BLaER1 (cell line): ENCODE measurements at regions not wholly inside any gene's neighbourhood (a gene's known extent, or its start where the extent isn't known, plus 50 kb on each side); places are given as distances from the start of the nearest gene placed in this dataset.
A peak's percentile ranks its signal among the peaks of the same experiment; 100 is the strongest.

Source experiments
- H3K27ac ChIP-seq: shearing (Covaris generic); formaldehyde crosslinking; 2 replicates; pipeline ENCODE4 v1.8.1; 2022
- H3K27me3 ChIP-seq: shearing (Covaris generic); formaldehyde crosslinking; 2 replicates; pipeline ENCODE4 v1.8.1; 2022
- H3K36me3 ChIP-seq: shearing (Covaris generic); formaldehyde crosslinking; 2 replicates; pipeline ENCODE4 v1.8.1; 2022
- H3K4me1 ChIP-seq: shearing (Covaris generic); formaldehyde crosslinking; 2 replicates; pipeline ENCODE4 v1.8.1; 2022
- H3K4me2 ChIP-seq: shearing (Covaris generic); formaldehyde crosslinking; 2 replicates; pipeline ENCODE4 v1.8.1; 2022
- H3K4me3 ChIP-seq: shearing (Covaris generic); formaldehyde crosslinking; 2 replicates; pipeline ENCODE4 v1.8.1; 2022
- H3K9ac ChIP-seq: shearing (Covaris generic); formaldehyde crosslinking; 2 replicates; pipeline ENCODE4 v1.8.1; 2022
- H3K9me3 ChIP-seq: shearing (Covaris generic); formaldehyde crosslinking; 2 replicates; pipeline ENCODE4 v1.8.1; 2022
- H4K20me1 ChIP-seq: shearing (Covaris generic); formaldehyde crosslinking; 2 replicates; pipeline ENCODE4 v1.8.1; 2022
- Cebpa-rat ChIP-seq: shearing (Covaris generic); IDR thresholded peaks from 2 replicates; pipeline ENCODE4 v1.8.1; 2022

GRCh38 chr6:11427723-11428245 is 109.8 kb upstream of the TMEM170B start:
- Histone ChIP-seq H3K27ac (peak overlapping the region; percentile 73), H3K4me2 (peak overlapping the region; percentile 87), H3K36me3 (no peaks in the 10 kb centered on the region), H3K4me1 (peaks cover 74% of the 10 kb centered on the region), H3K4me3 (peak overlapping the region; percentile 38; the same call in 1 of the 2 replicates), H3K9me3 (no peaks in the 10 kb centered on the region), H4K20me1 (no peaks in the 10 kb centered on the region), H3K27me3 (no peaks in the 10 kb centered on the region), H3K9ac (no peak overlapping the region)
- TF ChIP-seq Cebpa-rat: no peak

- Histone ChIP-seq H3K9ac (no peak overlapping the region), H3K27me3 (no peaks in the 10 kb centered on the region), H3K4me1 (peaks cover 68% of the 10 kb centered on the region), H4K20me1 (no peaks in the 10 kb centered on the region), H3K9me3 (no peaks in the 10 kb centered on the region), H3K27ac (peak overlapping the region; percentile 73), H3K36me3 (no peaks in the 10 kb centered on the region), H3K4me2 (peak overlapping the region; percentile 87), H3K4me3 (peak overlapping the region; percentile 38; the same call in 1 of the 2 replicates)
- no peak for TF ChIP-seq Cebpa-rat
Observed at GRCh38 chr6:11427091-11427722, 110.3 kb upstream of the TMEM170B start.

DNA sequence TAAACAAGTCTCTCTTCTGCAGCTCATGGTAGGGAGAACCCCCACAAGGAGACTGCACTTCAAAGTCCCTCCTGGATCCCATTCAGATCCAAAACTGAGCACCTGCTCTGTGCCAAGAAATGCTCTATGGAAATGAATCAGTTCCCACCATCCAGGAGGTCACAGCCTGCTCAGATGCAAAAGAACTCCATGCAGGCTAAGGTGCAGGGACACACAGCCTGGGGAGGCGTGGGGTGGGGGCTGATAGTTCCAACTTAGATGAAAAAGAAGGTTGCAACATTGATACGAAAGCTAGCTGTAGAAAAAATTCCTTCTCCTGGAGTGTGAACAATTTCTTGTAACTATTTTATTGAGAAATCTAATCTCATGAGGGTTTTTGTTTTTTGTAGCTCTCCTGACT is 111.0 kb upstream of the TMEM170B start:
- H3K4me1 ChIP-seq: peaks cover 61% of the 10 kb centered on the region
- H3K4me2 ChIP-seq: peak overlapping the region; percentile 87
- H3K4me3 ChIP-seq: no peak overlapping the region
- no peaks in the 10 kb centered on the region for H3K9me3 ChIP-seq
- no peaks in the 10 kb centered on the region for H4K20me1 ChIP-seq
- TF ChIP-seq Cebpa-rat: no peak
- no peak overlapping the region for H3K27ac ChIP-seq
- H3K27me3 ChIP-seq: no peaks in the 10 kb centered on the region
- no peaks in the 10 kb centered on the region for H3K36me3 ChIP-seq
- no peak overlapping the region for H3K9ac ChIP-seq

GRCh38 chr6:11425876-11426275 is 111.7 kb upstream of the TMEM170B start:
- Histone ChIP-seq H3K9ac (no peak overlapping the region), H3K4me1 (peaks cover 54% of the 10 kb centered on the region), H3K4me3 (no peak overlapping the region), H4K20me1 (no peaks in the 10 kb centered on the region), H3K27ac (no peak overlapping the region), H3K9me3 (no peaks in the 10 kb centered on the region), H3K27me3 (no peaks in the 10 kb centered on the region), H3K4me2 (no peak overlapping the region), H3K36me3 (no peaks in the 10 kb centered on the region)
- TF ChIP-seq Cebpa-rat: no peak

GRCh38 chr6:11425431-11425871 is 112.1 kb upstream of the TMEM170B start:
- peaks cover 50% of the 10 kb centered on the region for H3K4me1 ChIP-seq
- H3K9ac ChIP-seq: no peak overlapping the region
- H3K4me3 ChIP-seq: no peak overlapping the region

GRCh38 chr6:11424395-11425034 is 113.0 kb upstream of the TMEM170B start:
- H3K4me1 ChIP-seq: peaks cover 41% of the 10 kb centered on the region
- no peak overlapping the region for H3K4me2 ChIP-seq

More at GRCh38 chr6:11425431-11425871, 112.1 kb upstream of the TMEM170B start:
- H3K36me3 ChIP-seq: no peaks in the 10 kb centered on the region
- no peak overlapping the region for H3K4me2 ChIP-seq
- no peaks in the 10 kb centered on the region for H3K9me3 ChIP-seq
- no peak overlapping the region for H3K27ac ChIP-seq
- TF ChIP-seq Cebpa-rat: no peak
- no peaks in the 10 kb centered on the region for H4K20me1 ChIP-seq
- no peaks in the 10 kb centered on the region for H3K27me3 ChIP-seq

GRCh38 chr6:11423667-11424066 is 113.9 kb upstream of the TMEM170B start:
- Histone ChIP-seq H3K4me1 (peaks cover 32% of the 10 kb centered on the region), H3K9ac (no peak overlapping the region)

More at GRCh38 chr6:11424395-11425034, 113.0 kb upstream of the TMEM170B start:
- Histone ChIP-seq H3K9ac (no peak overlapping the region), H3K4me3 (no peak overlapping the region), H4K20me1 (no peaks in the 10 kb centered on the region), H3K9me3 (no peaks in the 10 kb centered on the region), H3K27me3 (no peaks in the 10 kb centered on the region), H3K27ac (no peak overlapping the region), H3K36me3 (no peaks in the 10 kb centered on the region)
- no peak for TF ChIP-seq Cebpa-rat

DNA sequence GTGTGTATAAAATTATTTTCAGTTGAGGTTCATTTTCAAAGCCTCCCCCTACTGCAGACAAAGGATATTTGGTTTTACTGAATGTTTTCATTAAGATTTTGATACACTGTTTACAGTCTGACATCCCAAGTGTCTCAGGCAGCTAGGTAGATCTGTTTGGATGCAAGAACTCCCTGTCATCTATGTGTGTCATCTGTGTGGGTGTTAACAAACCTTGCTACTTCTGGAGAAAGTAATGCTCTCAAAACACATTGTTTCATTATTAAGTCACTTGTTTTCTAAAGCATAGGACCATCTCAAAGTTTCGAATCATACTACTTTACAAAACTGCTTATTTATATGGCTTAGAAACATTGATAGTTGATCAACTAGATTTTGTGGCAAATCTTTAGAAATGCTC is 114.5 kb upstream of the TMEM170B start:
- Histone ChIP-seq H3K27me3 (no peaks in the 10 kb centered on the region), H3K36me3 (no peaks in the 10 kb centered on the region), H3K4me3 (no peak overlapping the region), H3K27ac (no peak overlapping the region), H3K4me1 (peaks cover 26% of the 10 kb centered on the region), H3K9me3 (no peaks in the 10 kb centered on the region), H3K9ac (no peak overlapping the region), H3K4me2 (no peak overlapping the region), H4K20me1 (no peaks in the 10 kb centered on the region)
- TF ChIP-seq Cebpa-rat: no peak

More at GRCh38 chr6:11423667-11424066, 113.9 kb upstream of the TMEM170B start:
- Histone ChIP-seq H3K4me3 (no peak overlapping the region), H3K36me3 (no peaks in the 10 kb centered on the region), H3K9me3 (no peaks in the 10 kb centered on the region), H3K27me3 (no peaks in the 10 kb centered on the region), H3K27ac (no peak overlapping the region), H4K20me1 (no peaks in the 10 kb centered on the region), H3K4me2 (no peak overlapping the region)
- no peak for TF ChIP-seq Cebpa-rat

DNA sequence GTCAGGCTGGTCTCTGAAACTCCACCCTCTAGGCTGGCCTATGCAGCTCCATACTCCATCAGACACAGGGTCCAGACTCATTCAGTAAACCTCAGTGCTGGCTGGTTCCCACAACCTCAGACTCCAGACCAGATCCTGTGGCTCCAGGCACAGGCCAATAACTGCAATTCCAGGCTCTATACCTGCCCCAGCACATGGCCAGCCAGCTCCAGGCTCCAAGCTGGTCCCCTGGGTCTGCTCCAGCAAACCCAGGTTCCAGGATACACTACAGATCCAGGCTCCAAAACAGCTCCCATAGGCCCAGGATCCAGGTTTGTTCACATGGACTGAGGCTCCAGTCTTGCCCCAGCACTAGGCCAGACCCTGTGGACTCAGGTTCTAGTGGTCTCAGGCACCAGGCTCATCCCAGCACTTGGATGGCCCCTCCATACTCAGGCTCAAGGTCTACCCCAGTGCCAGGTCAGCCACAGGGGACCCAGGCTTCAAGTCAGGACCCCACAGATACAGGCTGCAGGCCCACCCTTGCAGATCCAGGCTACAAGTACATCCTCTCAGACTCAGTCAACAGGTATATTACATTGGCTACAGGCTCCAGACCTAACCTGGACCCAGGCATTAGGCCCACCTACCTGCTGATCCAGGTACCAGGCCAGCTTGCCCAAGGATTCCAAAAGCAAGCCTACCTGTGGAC is 117.6 kb upstream of the TMEM170B start:
- H3K9me3 ChIP-seq: peaks cover 22% of the 10 kb centered on the region
- H3K27me3 ChIP-seq: no peaks in the 10 kb centered on the region
- H3K36me3 ChIP-seq: no peaks in the 10 kb centered on the region
- H3K27ac ChIP-seq: no peak overlapping the region
- no peak overlapping the region for H3K4me2 ChIP-seq
- no peak overlapping the region for H3K4me3 ChIP-seq
- no peak overlapping the region for H3K9ac ChIP-seq
- no peaks in the 10 kb centered on the region for H3K4me1 ChIP-seq
- TF ChIP-seq Cebpa-rat: no peak
- no peaks in the 10 kb centered on the region for H4K20me1 ChIP-seq
